RWPE1 (cell line): ENCODE measurements at regions not wholly inside any gene's neighbourhood (a gene's known extent, or its start where the extent isn't known, plus 50 kb on each side); places are given as distances from the start of the nearest gene placed in this dataset.

Source experiments
- CTCF ChIA-PET: fragments of 350-600 bp; sonication (Branson Sonifier 250); formaldehyde crosslinking; extraction: SDS; loops from one replicate; lab custom pipeline; 2021; lab: Yijun Ruan, JAX
- POLR2A ChIA-PET: fragments of 400-600 bp; formaldehyde crosslinking; extraction: SDS; loops from one replicate; lab custom pipeline; 2020; ENCODE audit warnings: antibody characterized with exemption; ENCODE audit not compliant: low non-redundant PET; lab: Yijun Ruan, JAX
- DNase-seq: peaks from one replicate; pipeline ENCODE4 v3.0.0; 2012; ENCODE audit warnings: low spot score
- H3K27ac ChIP-seq: fragments of 450-650 bp; 2 replicates; pipeline ENCODE4 v1.5.1; 2017
- TF ChIP-seq, protein P1 (sequence below): fragments of 450-650 bp; conservative IDR thresholded peaks from 2 replicates; pipeline ENCODE4 v1.5.1; 2017; ENCODE audit warnings: low read depth, mild to moderate bottlenecking

DNA sequence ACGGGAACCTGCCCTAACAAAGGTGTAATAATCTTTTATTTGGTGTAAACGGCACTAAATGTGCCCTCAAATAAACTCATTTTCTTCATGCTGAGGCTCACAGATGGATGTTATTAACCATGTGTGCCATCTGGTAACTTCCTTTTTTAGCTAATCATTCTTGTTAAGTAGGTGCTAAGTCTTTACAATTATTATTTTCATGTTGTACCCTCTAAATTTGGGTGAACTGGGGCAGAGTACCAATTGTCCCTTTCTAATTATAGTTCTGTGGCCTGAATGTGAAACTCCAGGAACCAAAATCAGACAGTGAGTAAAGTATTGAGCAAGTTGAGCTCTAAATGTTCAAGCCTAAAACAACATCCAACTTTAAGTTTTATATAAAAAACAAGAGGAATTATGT, 220.7 kb upstream of the CADM2 start:
- TF ChIP-seq, protein P1, sequence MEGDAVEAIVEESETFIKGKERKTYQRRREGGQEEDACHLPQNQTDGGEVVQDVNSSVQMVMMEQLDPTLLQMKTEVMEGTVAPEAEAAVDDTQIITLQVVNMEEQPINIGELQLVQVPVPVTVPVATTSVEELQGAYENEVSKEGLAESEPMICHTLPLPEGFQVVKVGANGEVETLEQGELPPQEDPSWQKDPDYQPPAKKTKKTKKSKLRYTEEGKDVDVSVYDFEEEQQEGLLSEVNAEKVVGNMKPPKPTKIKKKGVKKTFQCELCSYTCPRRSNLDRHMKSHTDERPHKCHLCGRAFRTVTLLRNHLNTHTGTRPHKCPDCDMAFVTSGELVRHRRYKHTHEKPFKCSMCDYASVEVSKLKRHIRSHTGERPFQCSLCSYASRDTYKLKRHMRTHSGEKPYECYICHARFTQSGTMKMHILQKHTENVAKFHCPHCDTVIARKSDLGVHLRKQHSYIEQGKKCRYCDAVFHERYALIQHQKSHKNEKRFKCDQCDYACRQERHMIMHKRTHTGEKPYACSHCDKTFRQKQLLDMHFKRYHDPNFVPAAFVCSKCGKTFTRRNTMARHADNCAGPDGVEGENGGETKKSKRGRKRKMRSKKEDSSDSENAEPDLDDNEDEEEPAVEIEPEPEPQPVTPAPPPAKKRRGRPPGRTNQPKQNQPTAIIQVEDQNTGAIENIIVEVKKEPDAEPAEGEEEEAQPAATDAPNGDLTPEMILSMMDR = no peak
- no peak overlapping the region for H3K27ac ChIP-seq
- POLR2A ChIA-PET = no interaction called here
- DNase-seq = no peak
- CTCF ChIA-PET = interaction anchor here (0.7 kb wide), 1 partner anchor 1409 kb away, joined by 3 read pairs; no protein-coding TSS in a partner anchor

DNA sequence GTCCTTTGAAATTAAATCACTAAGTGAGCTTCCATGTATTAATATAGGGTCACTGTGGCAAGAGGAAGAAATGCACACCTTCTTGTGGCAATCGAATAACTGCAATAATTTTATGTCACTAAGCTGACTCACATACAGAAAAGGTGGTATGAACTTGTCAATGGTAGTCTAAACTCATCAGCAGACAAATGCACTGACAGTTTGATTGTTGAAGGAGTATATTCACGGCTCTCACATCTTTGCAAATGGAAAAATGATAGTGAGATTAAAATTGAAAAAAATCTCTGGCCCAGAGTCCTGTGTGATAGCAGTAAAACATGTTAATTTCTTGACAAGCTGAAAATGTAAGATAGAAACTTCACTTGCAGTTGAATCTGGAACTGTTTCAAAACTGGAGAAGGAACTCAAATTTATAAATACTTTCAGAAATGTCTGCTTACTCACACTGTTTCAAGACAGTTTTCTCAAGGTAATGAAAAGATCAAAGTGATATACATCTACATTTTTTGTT, 215.8 kb upstream of the CADM2 start:
- ChIA-PET POLR2A (no interaction called here), CTCF (no interaction called here)
- TF ChIP-seq, protein P1 = no peak

DNA sequence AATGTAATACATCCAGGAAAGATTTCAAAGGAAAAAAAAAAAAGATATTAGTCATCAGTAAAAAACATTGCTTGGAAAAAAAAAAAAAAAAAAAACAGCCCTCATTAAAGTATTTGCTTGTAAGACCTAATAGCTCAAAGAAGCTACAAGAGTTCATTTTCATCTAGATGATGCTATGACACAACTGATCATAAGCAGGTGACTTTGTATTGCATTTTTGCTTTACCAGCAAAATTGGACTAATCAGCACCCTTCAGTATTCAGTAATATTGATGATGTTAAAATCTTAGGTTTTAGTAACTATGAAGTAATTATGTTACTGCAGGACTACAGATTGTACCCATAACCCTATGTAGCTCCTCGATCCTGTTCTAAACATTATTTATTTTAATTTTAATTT, 214.7 kb upstream of the CADM2 start:
- ChIA-PET CTCF (interaction anchor here (0.5 kb wide), 1 partner anchor 19 kb away, joined by 3 read pairs; no protein-coding TSS in a partner anchor), POLR2A (no interaction called here)
- DNase-seq = no peak
- TF ChIP-seq, protein P1 = no peak
- H3K27ac ChIP-seq = no peak overlapping the region

More for the DNA sequence above, 215.8 kb upstream of the CADM2 start:
- no peak overlapping the region for H3K27ac ChIP-seq
- DNase-seq = no peak

DNA sequence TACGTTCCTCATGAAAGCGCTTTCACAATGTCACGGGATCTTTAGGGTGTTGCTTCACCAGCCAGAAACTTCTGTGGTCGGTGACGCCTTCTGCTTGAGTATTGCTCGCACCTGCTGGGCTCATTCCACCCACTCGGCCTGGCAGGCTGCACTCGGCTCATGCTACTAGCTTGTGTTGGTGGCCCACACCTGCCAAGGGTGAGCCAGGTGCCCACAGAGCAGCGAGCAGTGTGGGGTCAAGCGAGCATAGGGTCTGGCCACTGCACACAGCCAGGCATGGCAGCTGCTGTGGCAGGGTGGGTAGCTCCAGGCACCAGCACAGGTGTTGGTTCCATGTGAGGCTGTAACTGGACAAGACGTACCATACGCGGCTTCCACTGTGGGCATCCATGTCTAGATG, 202.9 kb upstream of the CADM2 start:
- no peak for DNase-seq
- no peak overlapping the region for H3K27ac ChIP-seq
- CTCF ChIA-PET = no interaction called here
- POLR2A ChIA-PET = no interaction called here
- TF ChIP-seq, protein P1 = no peak

DNA sequence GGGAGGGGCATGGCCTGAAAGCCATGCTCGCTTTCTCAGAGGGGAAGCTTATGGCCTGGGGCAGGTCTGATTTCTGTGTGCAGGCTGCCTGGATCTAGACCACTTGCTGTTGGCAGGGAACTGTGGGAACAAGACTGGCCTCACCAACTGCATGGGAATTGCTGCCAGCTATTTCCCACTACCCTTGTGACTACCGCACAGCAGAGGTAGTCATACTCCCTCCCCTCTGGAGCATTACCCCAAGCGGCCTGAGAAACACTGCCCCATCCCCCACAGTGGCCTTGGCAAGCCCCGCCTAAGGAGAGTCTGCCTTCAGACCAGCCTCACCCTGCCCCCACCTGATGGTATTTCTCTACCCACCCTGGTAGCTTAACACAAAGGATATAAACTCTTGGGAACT, 199.4 kb upstream of the CADM2 start:
- TF ChIP-seq, protein P1 = no peak
- H3K27ac ChIP-seq = no peak overlapping the region
- ChIA-PET POLR2A (no interaction called here), CTCF (no interaction called here)
- no peak for DNase-seq

DNA sequence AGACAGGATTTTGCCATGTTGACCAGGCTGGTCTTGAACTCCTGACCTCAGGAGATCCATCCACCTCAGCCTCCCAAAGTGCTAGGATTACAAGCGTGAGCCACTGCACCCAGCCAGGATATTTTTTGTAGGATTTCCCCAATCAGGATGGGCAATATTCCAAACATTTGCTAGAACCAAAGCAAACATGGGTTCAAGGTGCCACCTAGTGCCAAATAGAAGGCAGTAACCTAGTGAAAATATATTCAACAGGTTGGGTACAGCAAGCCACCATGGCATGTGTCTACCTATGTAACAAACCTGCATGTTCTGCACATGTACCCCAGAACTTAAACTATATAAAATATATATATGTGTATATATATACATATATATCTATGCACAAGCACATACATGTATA, 185.9 kb upstream of the CADM2 start:
- no peak overlapping the region for H3K27ac ChIP-seq
- ChIA-PET POLR2A (no interaction called here), CTCF (no interaction called here)
- TF ChIP-seq, protein P1 = no peak
- DNase-seq = no peak
